GM18909 (cell line): ENCODE measurements at regions not wholly inside any gene's neighbourhood (a gene's known extent, or its start where the extent isn't known, plus 50 kb on each side); places are given as distances from the start of the nearest gene placed in this dataset.

ENCODE experiments used
- ATAC-seq: cut with Tn5 transposase; IDR thresholded peaks from one replicate; pipeline ENCODE4 v1.9.1; 2021; ENCODE audit warnings: mild to moderate bottlenecking; ENCODE audit not compliant: unreplicated experiment, poor library complexity

GRCh38 chr12:107339487-107339886, 246.1 kb upstream of the CRY1 start:
- no peak for ATAC-seq

DNA sequence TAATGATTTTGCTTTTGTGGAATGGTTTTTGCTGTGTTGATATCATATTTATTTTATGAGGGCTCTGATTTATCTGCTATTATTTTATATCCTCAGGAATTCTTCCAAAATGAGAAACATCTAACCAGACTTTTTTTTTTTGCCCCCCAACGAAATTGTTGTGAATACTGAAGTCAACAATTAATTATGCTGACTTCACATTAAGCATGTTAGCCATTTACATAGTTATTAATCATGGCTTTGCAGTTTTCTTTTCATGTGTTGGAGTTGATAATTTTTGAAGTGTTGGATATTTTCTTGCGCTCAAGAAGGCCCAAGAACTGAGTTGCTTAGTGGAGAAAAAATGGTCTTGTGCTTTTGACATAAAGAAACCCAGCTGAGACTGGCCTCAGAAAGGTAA, 246.6 kb upstream of the CRY1 start:
- ATAC-seq = no peak

DNA sequence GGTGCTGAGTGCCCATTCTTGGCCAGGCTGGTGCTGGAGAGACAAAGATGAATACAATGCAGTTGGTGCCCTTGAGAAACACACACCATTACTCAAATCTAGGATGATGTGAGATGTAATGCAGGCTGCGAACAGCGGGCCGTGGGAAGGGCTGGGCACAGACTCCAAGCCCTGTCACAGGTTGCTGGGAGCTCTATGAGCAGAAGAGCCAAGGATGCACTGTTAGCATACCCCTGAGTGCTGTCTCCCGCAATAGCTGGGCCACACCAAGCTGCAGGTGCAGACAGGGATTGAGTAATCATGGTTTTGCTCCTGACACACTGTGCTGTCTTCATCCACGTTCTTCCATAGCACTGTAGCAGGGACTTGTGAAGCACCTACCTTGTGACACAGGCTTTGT, 247.5 kb upstream of the CRY1 start:
- ATAC-seq = no peak

DNA sequence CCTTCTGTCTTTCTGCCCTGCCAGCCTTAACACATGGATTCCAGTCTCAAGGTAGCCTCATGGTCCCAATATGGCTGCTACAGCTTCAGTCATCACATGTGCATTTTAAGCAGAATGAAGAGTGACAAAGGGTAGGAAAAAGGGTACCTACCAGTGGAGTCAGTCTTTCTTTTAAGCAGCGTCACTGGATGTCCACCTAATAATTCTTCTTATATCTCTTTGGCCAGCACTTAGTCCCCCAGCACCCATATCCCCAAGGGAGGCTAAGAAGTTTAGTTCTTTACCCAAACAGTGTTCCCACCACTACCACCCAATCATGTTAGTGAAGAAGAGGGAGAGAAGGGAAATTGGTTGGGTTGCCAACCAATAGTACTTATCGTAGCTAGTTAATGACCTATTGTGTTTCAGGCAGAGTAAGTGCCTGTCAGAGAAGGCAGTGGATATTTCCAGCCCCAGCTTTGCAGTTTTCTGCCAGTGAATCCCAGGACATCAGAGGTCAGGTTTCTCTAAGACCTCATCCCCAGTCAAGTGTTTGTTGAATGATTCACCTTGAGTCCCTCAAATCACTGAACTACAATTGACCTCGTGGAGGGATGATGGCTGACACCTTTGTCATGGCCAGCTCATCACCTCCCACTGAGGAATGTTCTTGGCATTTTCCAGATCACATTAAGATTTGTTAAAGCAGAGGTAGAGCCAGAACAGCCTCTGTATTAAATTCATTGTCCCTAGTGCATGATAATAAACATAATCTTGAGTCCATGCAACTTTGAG, 250.9 kb upstream of the CRY1 start:
- ATAC-seq = no peak

DNA sequence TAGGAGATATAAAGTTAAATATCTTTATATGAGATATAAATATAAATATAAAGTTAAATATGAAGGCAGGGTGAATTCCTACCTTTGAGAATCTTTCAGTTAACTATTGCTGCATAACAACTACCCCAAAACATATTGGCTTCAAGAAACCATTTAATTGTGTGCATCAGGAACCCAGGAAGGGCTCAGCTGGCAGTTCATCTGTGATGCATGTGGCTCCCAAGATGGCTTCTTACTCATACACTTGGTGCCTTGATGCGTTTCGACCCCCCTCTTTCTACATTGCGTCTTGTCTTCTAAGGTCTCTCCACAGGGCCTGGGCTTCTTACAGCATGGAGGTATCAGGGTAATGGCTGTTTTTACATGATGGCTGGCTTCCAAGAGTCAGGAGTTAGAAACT, 253.9 kb upstream of the CRY1 start:
- ATAC-seq = no peak

- no peak for ATAC-seq
These were observed 255.8 kb upstream of the CRY1 start for GRCh38 chr12:107349008-107349747.

GRCh38 chr12:107349839-107350238, 256.5 kb upstream of the CRY1 start:
- ATAC-seq = no peak

- ATAC-seq = no peak
These were observed 257.8 kb upstream of the CRY1 start for GRCh38 chr12:107351109-107351508.

DNA sequence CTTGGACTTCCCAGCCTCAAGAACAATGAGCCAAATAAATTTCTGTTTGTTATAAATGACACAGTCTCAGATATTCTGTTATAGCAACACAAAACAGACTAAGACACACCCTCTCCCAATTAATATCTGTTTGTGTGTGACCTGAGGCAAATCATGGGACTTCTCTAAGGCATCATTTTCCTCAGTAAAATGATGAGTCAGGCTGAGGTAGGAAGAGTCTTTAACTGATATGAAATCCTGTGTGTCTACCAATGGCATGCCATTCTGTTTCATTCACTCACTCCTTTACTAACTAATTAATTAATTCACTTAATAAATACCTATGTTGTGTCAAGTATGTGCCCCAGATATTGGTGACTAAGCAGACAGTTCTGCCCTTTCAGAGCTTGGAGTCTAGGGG, 258.4 kb upstream of the CRY1 start:
- no peak for ATAC-seq

DNA sequence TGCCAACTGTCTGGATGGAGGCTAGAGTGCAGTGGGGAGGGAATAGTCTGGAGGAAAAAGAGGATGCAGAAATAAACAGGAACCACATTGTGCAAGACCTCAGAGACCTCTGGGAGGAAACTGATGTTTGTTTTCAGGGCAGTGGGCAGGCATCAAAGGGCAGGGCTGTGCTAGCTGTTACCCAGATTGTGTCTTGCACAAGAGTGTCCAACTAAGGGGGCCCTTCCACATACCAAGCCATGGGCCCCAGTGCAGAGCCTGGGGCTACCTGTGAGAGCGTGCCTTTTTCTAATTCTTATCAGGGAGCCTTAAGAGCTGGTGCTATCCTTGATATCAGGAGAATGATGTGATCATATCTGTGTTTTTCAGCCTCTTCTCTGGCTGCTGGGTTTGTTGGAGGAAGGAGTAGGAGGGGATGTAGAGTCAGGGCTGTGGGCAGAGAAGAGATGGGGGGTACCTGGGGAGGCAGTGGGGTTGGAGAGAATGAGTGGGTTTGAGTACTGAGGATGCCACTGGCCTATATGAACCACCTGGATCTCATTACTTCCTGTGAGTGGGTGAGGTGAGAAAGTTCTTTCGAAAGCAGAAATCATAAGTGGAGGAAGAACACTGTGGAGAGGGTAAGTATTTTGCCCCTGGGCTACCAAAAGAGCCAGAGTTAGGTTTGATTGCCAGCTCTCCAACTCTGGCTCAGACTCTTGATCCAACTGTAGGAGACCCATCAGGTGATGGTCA, 259.2 kb upstream of the CRY1 start:
- no peak for ATAC-seq

DNA sequence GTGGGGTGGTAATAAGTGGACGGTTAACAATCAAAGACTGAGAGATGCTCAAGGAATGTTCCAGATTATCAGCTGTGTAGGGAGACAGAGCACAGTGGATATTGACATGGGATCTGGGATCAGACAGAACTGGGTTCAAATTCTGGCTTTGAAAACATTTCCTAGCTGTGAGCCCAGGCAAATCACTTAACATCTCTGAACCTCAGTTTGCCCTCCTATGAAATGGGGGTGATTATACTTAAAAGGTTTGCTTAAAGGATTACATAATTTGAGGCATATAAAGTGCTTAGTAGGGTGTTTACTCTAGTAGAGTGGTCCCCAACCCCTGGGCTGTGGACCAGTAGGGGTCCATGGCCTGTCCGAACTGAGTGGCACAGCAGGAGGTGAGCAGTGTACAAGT, 260.0 kb upstream of the CRY1 start:
- no peak for ATAC-seq

GRCh38 chr12:107355004-107355565, 261.7 kb upstream of the CRY1 start:
- no peak for ATAC-seq

- no peak for ATAC-seq
These were observed 262.3 kb upstream of the CRY1 start for GRCh38 chr12:107355612-107356011.

GRCh38 chr12:107356266-107356936, 263.1 kb upstream of the CRY1 start:
- ATAC-seq = no peak

- ATAC-seq = no peak
These were observed 263.6 kb upstream of the CRY1 start for GRCh38 chr12:107356937-107357295.

DNA sequence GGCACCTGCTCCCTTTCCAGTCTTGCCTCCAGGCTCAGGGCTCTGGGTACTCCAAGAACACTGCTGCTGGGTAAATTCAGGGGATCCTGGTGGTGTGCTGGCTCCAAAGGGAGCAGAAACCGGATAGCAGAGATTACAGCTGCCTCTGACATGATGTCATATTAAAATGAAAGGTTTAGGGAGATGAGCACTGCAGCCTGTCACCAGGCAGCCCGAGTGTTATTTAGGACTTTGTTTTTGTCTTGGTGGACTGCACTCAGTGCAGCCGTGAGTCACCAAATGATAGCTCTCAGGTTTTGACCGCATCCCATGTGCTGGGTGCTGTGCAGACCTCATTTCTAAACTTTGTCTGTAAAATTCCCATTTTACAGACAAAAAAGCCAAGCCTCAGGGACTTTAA, 266.0 kb upstream of the CRY1 start:
- no peak for ATAC-seq

DNA sequence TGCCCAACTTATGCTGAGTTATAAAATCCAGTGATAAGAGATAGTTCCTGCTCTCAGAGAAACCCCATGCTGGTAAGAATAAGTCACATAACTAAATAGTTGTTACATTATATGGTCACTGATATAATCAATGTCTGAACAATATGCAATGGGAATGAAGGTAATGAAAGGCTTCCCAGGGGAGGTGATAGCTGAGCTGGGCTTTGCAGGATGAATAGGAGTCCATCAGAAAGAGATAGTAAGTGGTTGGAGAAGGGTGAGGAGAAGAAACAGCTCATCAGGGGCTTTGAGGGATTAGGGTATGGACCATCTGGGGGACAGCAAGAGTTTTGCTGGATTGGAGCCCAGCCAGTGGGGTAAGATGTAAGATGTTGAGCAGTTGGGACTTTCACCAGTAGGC, 266.7 kb upstream of the CRY1 start:
- no peak for ATAC-seq

GRCh38 chr12:107360482-107360881, 267.1 kb upstream of the CRY1 start:
- ATAC-seq = no peak

GRCh38 chr12:107361970-107362369, 268.6 kb upstream of the CRY1 start:
- ATAC-seq = no peak

GRCh38 chr12:107362960-107363359, 269.6 kb upstream of the CRY1 start:
- ATAC-seq = no peak
